ENCODE measurements at regions not wholly inside any gene's neighbourhood (a gene's known extent, or its start where the extent isn't known, plus 50 kb on each side); places are given as distances from the start of the nearest gene placed in this dataset.

DNA sequence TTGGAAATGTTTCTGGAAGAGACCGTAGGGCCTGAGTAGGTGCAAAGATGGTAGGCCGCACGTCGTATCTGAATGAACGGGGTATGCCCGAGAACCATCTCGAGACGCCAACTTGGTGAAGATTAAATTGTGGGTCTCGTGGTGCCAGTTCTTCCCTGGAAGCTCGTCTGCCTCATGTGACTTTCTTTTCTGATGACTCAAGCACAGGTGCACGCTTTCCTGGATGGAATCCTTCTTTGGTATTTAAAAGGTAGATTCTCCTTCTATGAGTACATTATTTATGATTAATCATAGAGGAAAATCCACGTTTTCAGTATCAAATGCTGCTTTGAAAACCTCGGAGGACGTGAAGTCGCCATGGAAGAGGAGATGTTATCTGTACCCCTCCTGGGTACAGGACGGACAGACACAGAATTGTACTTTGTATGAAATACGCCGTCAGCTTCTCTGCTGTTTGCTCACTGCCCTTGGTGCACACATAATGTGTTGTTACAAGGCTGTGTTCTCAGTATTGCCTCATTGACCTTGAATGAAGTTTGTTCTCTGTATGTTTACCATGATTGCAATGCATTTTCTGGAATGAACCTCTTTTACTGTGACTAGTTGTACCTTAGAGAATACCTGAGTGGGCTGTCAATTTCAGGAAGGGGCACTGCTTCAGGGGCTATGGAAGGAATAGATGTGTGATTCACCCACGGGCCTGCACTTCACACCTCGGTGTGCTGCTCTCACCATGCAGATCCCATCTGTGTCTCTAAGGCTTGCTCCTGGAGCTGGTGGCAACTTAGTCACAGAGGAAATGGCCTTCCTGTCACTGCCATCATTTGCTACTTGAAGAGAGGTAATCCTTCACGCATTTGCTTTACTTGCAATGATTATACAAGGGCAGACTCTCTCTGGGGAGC, 137.3 kb upstream of the RTL1 start (continued):
- TF ChIP-seq, protein P1, sequence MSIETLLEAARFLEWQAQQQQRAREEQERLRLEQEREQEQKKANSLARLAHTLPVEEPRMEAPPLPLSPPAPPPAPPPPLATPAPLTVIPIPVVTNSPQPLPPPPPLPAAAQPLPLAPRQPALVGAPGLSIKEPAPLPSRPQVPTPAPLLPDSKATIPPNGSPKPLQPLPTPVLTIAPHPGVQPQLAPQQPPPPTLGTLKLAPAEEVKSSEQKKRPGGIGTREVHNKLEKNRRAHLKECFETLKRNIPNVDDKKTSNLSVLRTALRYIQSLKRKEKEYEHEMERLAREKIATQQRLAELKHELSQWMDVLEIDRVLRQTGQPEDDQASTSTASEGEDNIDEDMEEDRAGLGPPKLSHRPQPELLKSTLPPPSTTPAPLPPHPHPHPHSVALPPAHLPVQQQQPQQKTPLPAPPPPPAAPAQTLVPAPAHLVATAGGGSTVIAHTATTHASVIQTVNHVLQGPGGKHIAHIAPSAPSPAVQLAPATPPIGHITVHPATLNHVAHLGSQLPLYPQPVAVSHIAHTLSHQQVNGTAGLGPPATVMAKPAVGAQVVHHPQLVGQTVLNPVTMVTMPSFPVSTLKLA (IDR thresholded peaks at IDR 0.05), result no peak
- TF ChIP-seq SOX6 (IDR thresholded peaks at IDR 0.05), result no peak
- peak; percentile 92 for TF ChIP-seq SOX6 (CRISPR knock-in tag; IDR thresholded peaks at IDR 0.05)
- peak; percentile 87 for TF ChIP-seq CEBPG (CRISPR knock-in tag; IDR thresholded peaks at IDR 0.05)
- 0 out of 2 replicates have a peak, but pooled peaks have one; percentile 17 for TF ChIP-seq SPEN (CRISPR knock-in tag; IDR thresholded peaks at IDR 0.05; ENCODE audit: low read depth)
- TF ChIP-seq RORA (CRISPR knock-in tag; IDR thresholded peaks at IDR 0.05), result no peak
- TF ChIP-seq NONO (IDR thresholded peaks at IDR 0.05), result no peak
- peak; percentile 59; the same call in 1 of the 2 replicates for TF ChIP-seq NONO (CRISPR knock-in tag; conservative IDR thresholded peaks at IDR 0.05)
- no peak for TF ChIP-seq ZNF382 (CRISPR knock-in tag; IDR thresholded peaks at IDR 0.05; ENCODE audit: borderline replicate concordance)
- TF ChIP-seq SATB2 (CRISPR knock-in tag; IDR thresholded peaks at IDR 0.05), result no peak
- TF ChIP-seq SMAD1 (CRISPR knock-in tag; IDR thresholded peaks at IDR 0.05; ENCODE audit: borderline replicate concordance, low read depth), result no peak
- TF ChIP-seq BCL6 (CRISPR knock-in tag; IDR thresholded peaks at IDR 0.05), result peak; percentile 96
- no peak for TF ChIP-seq RBM39 (IDR thresholded peaks at IDR 0.05; ENCODE audit: low read depth, low read length, poor library complexity, severe bottlenecking)
- no peak; the same call in 1 of the 2 replicates for TF ChIP-seq RXRA (CRISPR knock-in tag; IDR thresholded peaks at IDR 0.05)
- no peak for TF ChIP-seq ZNF446 (CRISPR knock-in tag; IDR thresholded peaks at IDR 0.05)
- TF ChIP-seq STAT6 (CRISPR knock-in tag; IDR thresholded peaks at IDR 0.05; ENCODE audit: borderline replicate concordance), result no peak
- TF ChIP-seq BRCA1 (CRISPR knock-in tag; IDR thresholded peaks at IDR 0.05), result no peak
- TF ChIP-seq REPIN1 (CRISPR knock-in tag; IDR thresholded peaks at IDR 0.05; ENCODE audit: borderline replicate concordance, low read depth), result no peak
- no peak for TF ChIP-seq ZNF224 (CRISPR knock-in tag; IDR thresholded peaks at IDR 0.05)
- TF ChIP-seq, protein P2, sequence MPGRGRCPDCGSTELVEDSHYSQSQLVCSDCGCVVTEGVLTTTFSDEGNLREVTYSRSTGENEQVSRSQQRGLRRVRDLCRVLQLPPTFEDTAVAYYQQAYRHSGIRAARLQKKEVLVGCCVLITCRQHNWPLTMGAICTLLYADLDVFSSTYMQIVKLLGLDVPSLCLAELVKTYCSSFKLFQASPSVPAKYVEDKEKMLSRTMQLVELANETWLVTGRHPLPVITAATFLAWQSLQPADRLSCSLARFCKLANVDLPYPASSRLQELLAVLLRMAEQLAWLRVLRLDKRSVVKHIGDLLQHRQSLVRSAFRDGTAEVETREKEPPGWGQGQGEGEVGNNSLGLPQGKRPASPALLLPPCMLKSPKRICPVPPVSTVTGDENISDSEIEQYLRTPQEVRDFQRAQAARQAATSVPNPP (CRISPR knock-in tag; IDR thresholded peaks at IDR 0.05), result no peak
- TF ChIP-seq CBFB (CRISPR knock-in tag; IDR thresholded peaks at IDR 0.05), result no peak
- TF ChIP-seq ZBTB39 (CRISPR knock-in tag; IDR thresholded peaks at IDR 0.05), result no peak
- no peak for TF ChIP-seq ZNF335 (CRISPR knock-in tag; IDR thresholded peaks at IDR 0.05)
- no peak for TF ChIP-seq ZMYM4 (CRISPR knock-in tag; IDR thresholded peaks at IDR 0.05)
- TF ChIP-seq ZNF720 (CRISPR knock-in tag; IDR thresholded peaks at IDR 0.05), result no peak
